B cell (primary cell): ENCODE measurements at regions not wholly inside any gene's neighbourhood (a gene's known extent, or its start where the extent isn't known, plus 50 kb on each side); places are given as distances from the start of the nearest gene placed in this dataset.

Source experiments
- ATAC-seq: fragments of 200-7000 bp; cut with Tn5 transposase; one replicate; pipeline ENCODE4 v1.10.0; 2021; ENCODE audit warnings: low read depth, mild to moderate bottlenecking, moderate number of reproducible peaks, moderate library complexity
- CTCF ChIA-PET: fragments of 350-600 bp; sonication (Branson Sonifier 250); formaldehyde crosslinking; loops from one replicate; lab custom pipeline; 2021; ENCODE audit warnings: antibody characterized with exemption, inconsistent platforms; lab: Charles Lee
- POLR2A ChIA-PET: fragments of 350-600 bp; sonication (Branson Sonifier 250); formaldehyde crosslinking; loops from one replicate; lab custom pipeline; 2021; ENCODE audit warnings: antibody characterized with exemption; lab: Charles Lee
- DNase-seq: peaks from one replicate; pipeline ENCODE4 v3.0.0; 2013
- H2AFZ ChIP-seq: 2 replicates; pipeline ENCODE4 v1.6.1; 2012; ENCODE audit warnings: mild to moderate bottlenecking, low read depth, low read length; ENCODE audit not compliant: insufficient read depth, poor library complexity, severe bottlenecking
- H3K27ac ChIP-seq, 2 donors: 1 replicate in 1 of 2; 2 replicates in 1 of 2; pipeline ENCODE4 v1.5.1; 2012 to 2013; ENCODE audit warnings: low read length in 2 of 2, mild to moderate bottlenecking in 2 of 2, moderate library complexity in 1 of 2
- H3K27me3 ChIP-seq, 4 experiments: fragments of 200-600 bp in 1 of 4; sonication (generic) in 1 of 4; replicated peaks in 1 of 4; 1 replicate in 2 of 4; 2 replicates in 2 of 4; pipeline versions ENCODE4 v1.6.1 to v1.7.0; 2013 to 2016; ENCODE audit warnings: low read length in 3 of 4, mild to moderate bottlenecking in 2 of 4, mixed read lengths in 1 of 4, moderate library complexity in 1 of 4; ENCODE audit not compliant: insufficient read depth in 4 of 4, control insufficient read depth in 3 of 4; ENCODE audit errors: control extremely low read depth in 1 of 4
- H3K36me3 ChIP-seq, 2 experiments: replicated peaks in 1 of 2; 1 replicate in 1 of 2; 2 replicates in 1 of 2; pipeline versions ENCODE4 v1.6.1 to v1.7.1; 2013; ENCODE audit warnings: low read length in 1 of 2; ENCODE audit not compliant: insufficient read depth in 2 of 2, control insufficient read depth in 1 of 2; ENCODE audit errors: control extremely low read depth in 1 of 2, extremely low read depth in 1 of 2
- H3K4me1 ChIP-seq, 2 donors: fragments of 200-600 bp in 1 of 2; sonication (generic) in 1 of 2; 1 replicate in 1 of 2; 2 replicates in 1 of 2; pipeline versions ENCODE4 v1.5.1 to v1.6.1; 2013 to 2017; ENCODE audit warnings: low read length in 2 of 2; ENCODE audit not compliant: control insufficient read depth in 2 of 2, insufficient read depth in 2 of 2
- H3K4me2 ChIP-seq: replicated peaks from 2 replicates; pipeline ENCODE3; 2012; ENCODE audit warnings: mild to moderate bottlenecking, low read depth, low read length; ENCODE audit not compliant: poor library complexity, severe bottlenecking
- H3K4me3 ChIP-seq, 5 experiments: fragments of 200-600 bp in 1 of 5; sonication (generic) in 1 of 5; 1 replicate in 3 of 5; 2 replicates in 2 of 5; pipeline versions ENCODE4 v1.5.1 to v1.7.0; 2011 to 2016; ENCODE audit warnings: low read length in 4 of 5, mild to moderate bottlenecking in 4 of 5, low read depth in 2 of 5, control low read depth in 1 of 5, moderate library complexity in 1 of 5; ENCODE audit not compliant: insufficient read depth in 1 of 5; ENCODE audit errors: control extremely low read depth in 1 of 5, extremely low read depth in 1 of 5
- H3K79me2 ChIP-seq: fragments of 200-600 bp; sonication (generic); one replicate; pipeline ENCODE4 v1.6.0; 2016; ENCODE audit warnings: low read length; ENCODE audit not compliant: control insufficient read depth, insufficient read depth
- H3K9ac ChIP-seq: fragments of 200-600 bp; sonication (generic); 2 replicates; pipeline ENCODE4 v1.6.1; 2017; ENCODE audit warnings: mild to moderate bottlenecking, low read length, moderate library complexity
- H3K9me3 ChIP-seq, 3 donors: one replicate each; pipeline versions ENCODE4 v1.6.1 to v1.7.1; 2013; ENCODE audit warnings: low read length in 2 of 3; ENCODE audit not compliant: control insufficient read depth in 2 of 3, insufficient read depth in 1 of 3; ENCODE audit errors: control extremely low read depth in 1 of 3
- H4K20me1 ChIP-seq: 2 replicates; pipeline ENCODE4 v1.6.0; 2012; ENCODE audit warnings: mild to moderate bottlenecking, low read length; ENCODE audit not compliant: insufficient read depth, control insufficient read depth, poor library complexity, severe bottlenecking
- H3K27ac Mint-ChIP-seq: one replicate; pipeline ENCODE4 v1.8.0; 2021; ENCODE audit warnings: mixed read lengths
- H3K27me3 Mint-ChIP-seq: one replicate; pipeline ENCODE4 v1.8.0; 2021; ENCODE audit warnings: mixed read lengths
- H3K4me1 Mint-ChIP-seq: one replicate; pipeline ENCODE4 v1.8.0; 2021; ENCODE audit warnings: mixed read lengths
- H3K4me3 Mint-ChIP-seq: one replicate; pipeline ENCODE4 v1.8.0; 2021; ENCODE audit warnings: mixed read lengths
- H3K9me3 Mint-ChIP-seq: one replicate; pipeline ENCODE4 v1.8.0; 2022; ENCODE audit warnings: mixed read lengths; ENCODE audit not compliant: insufficient read depth
- EZH2 ChIP-seq: IDR thresholded peaks from 2 replicates; pipeline ENCODE4 v1.6.1; 2012; ENCODE audit warnings: borderline replicate concordance, low read depth, mild to moderate bottlenecking, moderate library complexity, low read length; ENCODE audit not compliant: insufficient read depth, poor library complexity, severe bottlenecking
- WGBS: methylation state at CpG from one replicate; pipeline ENCODE4 v1.1.5; 2013; ENCODE audit warnings: missing lambda C conversion rate; ENCODE audit not compliant: insufficient coverage; 5-methylcytosine and 5-hydroxymethylcytosine counted together
- intact Hi-C: fragments of 100-400 bp; cut with micrococcal nuclease; formaldehyde crosslinking; loops from one replicate; pipeline ENCODE4 v1.10.0; 2022
- TF ChIP-seq, protein P1 (sequence below): fragments of 200-600 bp; IDR thresholded peaks from one replicate; pipeline ENCODE4 v1.8.0; 2022; ENCODE audit warnings: antibody characterized with exemption, mild to moderate bottlenecking

DNA sequence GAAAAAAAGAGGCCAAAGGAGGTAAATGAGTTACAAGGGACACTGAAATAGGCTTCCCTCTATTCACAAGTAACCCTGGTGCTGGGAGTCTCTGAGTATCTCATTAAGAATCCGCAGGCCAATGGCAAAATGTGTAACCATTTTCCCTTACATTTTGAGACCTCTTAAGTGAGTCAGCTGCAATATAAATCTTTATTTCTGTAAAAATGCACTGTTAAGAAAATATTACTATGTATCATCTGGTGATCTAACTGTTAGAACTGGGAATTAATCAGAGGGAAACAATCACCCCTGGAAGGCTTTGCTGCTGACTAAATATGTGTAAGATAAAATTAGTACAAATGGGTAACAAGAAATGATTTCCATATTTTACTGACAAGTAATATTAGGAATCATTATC is 483.1 kb upstream of the CHST9 start:
- Histone ChIP-seq H3K4me1 (no peaks in the 10 kb centered on the region), H3K36me3 (no peaks in the 10 kb centered on the region), H3K4me3 (no peak overlapping the region), H4K20me1 (no peaks in the 10 kb centered on the region), H3K4me2 (no peak overlapping the region), H2AFZ (no peak overlapping the region), H3K27ac (no peak overlapping the region), H3K27me3 (no peaks in the 10 kb centered on the region), H3K9me3 (peaks cover 0 to 3% (median 0%) of the 10 kb centered on the region in 3 donors), H3K79me2 (no peaks in the 10 kb centered on the region), H3K9ac (no peak overlapping the region)
- ATAC-seq (no peak), DNase-seq (no peak)
- Mint-ChIP-seq H3K27ac (no peak overlapping the region), H3K4me3 (no peak overlapping the region), H3K4me1 (no peaks in the 10 kb centered on the region), H3K27me3 (no peaks in the 10 kb centered on the region), H3K9me3 (peaks cover 2% of the 10 kb centered on the region)
- ChIA-PET CTCF (no interaction called here), POLR2A (no interaction called here)
- intact Hi-C loops, result no loop called here
- WGBS, result no CpG with 5 or more reads among the region's 1 CpG
- TF ChIP-seq, protein P1, sequence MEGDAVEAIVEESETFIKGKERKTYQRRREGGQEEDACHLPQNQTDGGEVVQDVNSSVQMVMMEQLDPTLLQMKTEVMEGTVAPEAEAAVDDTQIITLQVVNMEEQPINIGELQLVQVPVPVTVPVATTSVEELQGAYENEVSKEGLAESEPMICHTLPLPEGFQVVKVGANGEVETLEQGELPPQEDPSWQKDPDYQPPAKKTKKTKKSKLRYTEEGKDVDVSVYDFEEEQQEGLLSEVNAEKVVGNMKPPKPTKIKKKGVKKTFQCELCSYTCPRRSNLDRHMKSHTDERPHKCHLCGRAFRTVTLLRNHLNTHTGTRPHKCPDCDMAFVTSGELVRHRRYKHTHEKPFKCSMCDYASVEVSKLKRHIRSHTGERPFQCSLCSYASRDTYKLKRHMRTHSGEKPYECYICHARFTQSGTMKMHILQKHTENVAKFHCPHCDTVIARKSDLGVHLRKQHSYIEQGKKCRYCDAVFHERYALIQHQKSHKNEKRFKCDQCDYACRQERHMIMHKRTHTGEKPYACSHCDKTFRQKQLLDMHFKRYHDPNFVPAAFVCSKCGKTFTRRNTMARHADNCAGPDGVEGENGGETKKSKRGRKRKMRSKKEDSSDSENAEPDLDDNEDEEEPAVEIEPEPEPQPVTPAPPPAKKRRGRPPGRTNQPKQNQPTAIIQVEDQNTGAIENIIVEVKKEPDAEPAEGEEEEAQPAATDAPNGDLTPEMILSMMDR, result no peak
- no peak for TF ChIP-seq EZH2

DNA sequence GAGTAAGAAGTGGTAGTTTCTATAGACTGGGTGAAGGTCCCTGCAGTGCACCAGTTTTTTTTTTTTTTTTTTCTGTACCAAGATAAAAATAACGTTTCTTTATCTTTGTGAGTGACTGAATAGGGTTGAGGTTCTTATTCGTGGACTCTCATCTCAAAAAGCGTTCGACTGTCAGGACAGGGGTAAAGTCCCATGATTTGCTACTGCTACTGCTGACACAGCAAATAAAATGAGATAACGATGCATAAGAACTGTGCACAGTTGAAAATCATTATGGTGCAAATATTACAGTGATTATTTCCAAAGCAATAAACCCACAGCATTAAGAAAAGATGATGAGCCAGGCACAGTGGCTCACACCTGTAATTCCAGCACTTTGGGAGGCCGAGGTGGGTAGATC is 482.0 kb upstream of the CHST9 start:
- H3K4me2 ChIP-seq, result no peak overlapping the region
- no peak overlapping the region for H3K27ac ChIP-seq
- no peak overlapping the region for H3K27ac Mint-ChIP-seq
- H3K4me1 ChIP-seq, result no peaks in the 10 kb centered on the region
- no peaks in the 10 kb centered on the region for H3K27me3 Mint-ChIP-seq
- no peak overlapping the region for H2AFZ ChIP-seq
- no peaks in the 10 kb centered on the region for H3K27me3 ChIP-seq
- H3K9me3 ChIP-seq, result no peaks in the 10 kb centered on the region
- H4K20me1 ChIP-seq, result no peaks in the 10 kb centered on the region
- ATAC-seq (no peak), DNase-seq (no peak)
- no CpG with 5 or more reads among the region's 6 CpGs for WGBS
- no peaks in the 10 kb centered on the region for H3K36me3 ChIP-seq
- H3K9me3 Mint-ChIP-seq, result peaks cover 2% of the 10 kb centered on the region
- no peak overlapping the region for H3K4me3 Mint-ChIP-seq
- ChIA-PET POLR2A (no interaction called here), CTCF (no interaction called here)
- intact Hi-C loops, result no loop called here
- H3K9ac ChIP-seq, result no peak overlapping the region
- no peak overlapping the region for H3K4me3 ChIP-seq
- H3K4me1 Mint-ChIP-seq, result no peaks in the 10 kb centered on the region
- no peak for TF ChIP-seq EZH2
- TF ChIP-seq, protein P1, result no peak
- no peaks in the 10 kb centered on the region for H3K79me2 ChIP-seq
